Epithelial cell of esophagus (primary cell): ENCODE measurements at regions not wholly inside any gene's neighbourhood (a gene's known extent, or its start where the extent isn't known, plus 50 kb on each side); places are given as distances from the start of the nearest gene placed in this dataset.

ENCODE experiments used
- DNase-seq: peaks from one replicate; pipeline ENCODE4 v3.0.0; 2010; ENCODE audit warnings: low read depth
- H3K4me3 ChIP-seq: 2 replicates; pipeline ENCODE4 v1.5.1; 2011; ENCODE audit warnings: mild to moderate bottlenecking, low read length, control low read depth
- TF ChIP-seq, protein P1 (sequence below): IDR thresholded peaks from 2 replicates; pipeline ENCODE4 v1.5.1; 2011; ENCODE audit warnings: low read depth, mild to moderate bottlenecking, low read length, control low read depth, inconsistent platforms; ENCODE audit not compliant: insufficient read depth; ENCODE audit errors: missing control alignments

DNA sequence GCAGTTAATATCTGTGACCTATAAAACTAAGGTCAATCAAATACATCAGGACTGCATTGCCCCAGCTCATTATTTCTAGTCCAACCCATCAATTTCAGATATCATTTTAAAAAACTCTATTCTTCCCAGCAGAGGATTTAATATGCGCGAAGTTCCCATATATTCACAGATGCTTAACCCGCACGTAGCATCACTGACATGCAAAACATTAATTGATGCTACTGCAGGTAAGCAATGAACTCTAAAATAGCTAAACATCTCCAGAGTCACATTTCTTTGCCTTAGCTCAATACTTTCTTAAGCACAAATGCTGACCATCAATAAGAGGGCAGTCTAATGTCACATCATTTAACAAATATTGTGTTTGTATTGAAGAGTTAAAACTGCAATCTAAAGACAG is 586.6 kb upstream of the CDH18 start:
- TF ChIP-seq, protein P1, sequence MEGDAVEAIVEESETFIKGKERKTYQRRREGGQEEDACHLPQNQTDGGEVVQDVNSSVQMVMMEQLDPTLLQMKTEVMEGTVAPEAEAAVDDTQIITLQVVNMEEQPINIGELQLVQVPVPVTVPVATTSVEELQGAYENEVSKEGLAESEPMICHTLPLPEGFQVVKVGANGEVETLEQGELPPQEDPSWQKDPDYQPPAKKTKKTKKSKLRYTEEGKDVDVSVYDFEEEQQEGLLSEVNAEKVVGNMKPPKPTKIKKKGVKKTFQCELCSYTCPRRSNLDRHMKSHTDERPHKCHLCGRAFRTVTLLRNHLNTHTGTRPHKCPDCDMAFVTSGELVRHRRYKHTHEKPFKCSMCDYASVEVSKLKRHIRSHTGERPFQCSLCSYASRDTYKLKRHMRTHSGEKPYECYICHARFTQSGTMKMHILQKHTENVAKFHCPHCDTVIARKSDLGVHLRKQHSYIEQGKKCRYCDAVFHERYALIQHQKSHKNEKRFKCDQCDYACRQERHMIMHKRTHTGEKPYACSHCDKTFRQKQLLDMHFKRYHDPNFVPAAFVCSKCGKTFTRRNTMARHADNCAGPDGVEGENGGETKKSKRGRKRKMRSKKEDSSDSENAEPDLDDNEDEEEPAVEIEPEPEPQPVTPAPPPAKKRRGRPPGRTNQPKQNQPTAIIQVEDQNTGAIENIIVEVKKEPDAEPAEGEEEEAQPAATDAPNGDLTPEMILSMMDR = no peak
- no peak overlapping the region for H3K4me3 ChIP-seq
- DNase-seq = no peak

- TF ChIP-seq, protein P1 = peak; percentile 3
- DNase-seq = peak; percentile 79
- no peak overlapping the region for H3K4me3 ChIP-seq
Observed at GRCh38 chr5:20572614-20573013, 584.6 kb upstream of the CDH18 start.

DNA sequence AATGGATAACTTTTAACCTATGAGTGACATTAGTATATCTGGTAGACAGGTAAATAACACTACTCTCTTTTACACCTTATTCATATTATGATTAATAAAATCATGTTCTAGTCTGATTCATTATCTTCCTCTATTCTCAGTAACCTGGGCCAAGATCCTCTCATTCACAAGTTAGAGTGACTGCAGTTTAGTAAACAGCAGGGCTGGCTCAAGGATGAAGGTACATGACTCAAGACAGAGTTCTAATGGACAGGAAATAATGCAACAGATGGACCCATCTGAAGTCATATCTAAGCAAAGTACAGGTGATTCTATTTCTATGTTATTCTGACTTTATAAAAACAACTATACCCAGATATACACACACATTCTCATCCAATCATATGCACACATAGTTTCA is 582.5 kb upstream of the CDH18 start:
- TF ChIP-seq, protein P1 = no peak
- peak; percentile 64 for DNase-seq

GRCh38 chr5:20562544-20562943 is 574.5 kb upstream of the CDH18 start:
- no peak overlapping the region for H3K4me3 ChIP-seq
- TF ChIP-seq, protein P1 = no peak
- DNase-seq = no peak

More for the DNA sequence above, 582.5 kb upstream of the CDH18 start:
- no peak overlapping the region for H3K4me3 ChIP-seq

DNA sequence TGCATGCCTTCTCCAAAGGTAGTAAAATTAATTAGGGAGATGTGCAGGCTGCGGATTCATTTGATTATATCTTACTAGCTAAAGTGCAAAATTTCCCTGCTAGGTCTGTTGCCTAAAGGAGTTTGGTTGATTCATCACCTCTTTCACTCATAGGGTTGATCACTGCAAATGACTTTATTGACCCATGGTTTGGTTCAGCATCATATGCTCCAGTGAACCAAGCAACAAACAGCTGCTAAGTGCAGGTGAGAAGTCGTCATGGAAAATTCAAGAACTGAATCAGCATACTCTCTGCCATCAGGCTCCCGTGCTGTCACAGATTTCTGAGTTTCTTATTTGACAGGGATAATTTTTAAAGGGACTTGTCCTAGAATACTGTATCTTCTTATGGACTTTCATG is 571.8 kb upstream of the CDH18 start:
- peak; percentile 31 for DNase-seq
- TF ChIP-seq, protein P1 = no peak
- no peak overlapping the region for H3K4me3 ChIP-seq

DNA sequence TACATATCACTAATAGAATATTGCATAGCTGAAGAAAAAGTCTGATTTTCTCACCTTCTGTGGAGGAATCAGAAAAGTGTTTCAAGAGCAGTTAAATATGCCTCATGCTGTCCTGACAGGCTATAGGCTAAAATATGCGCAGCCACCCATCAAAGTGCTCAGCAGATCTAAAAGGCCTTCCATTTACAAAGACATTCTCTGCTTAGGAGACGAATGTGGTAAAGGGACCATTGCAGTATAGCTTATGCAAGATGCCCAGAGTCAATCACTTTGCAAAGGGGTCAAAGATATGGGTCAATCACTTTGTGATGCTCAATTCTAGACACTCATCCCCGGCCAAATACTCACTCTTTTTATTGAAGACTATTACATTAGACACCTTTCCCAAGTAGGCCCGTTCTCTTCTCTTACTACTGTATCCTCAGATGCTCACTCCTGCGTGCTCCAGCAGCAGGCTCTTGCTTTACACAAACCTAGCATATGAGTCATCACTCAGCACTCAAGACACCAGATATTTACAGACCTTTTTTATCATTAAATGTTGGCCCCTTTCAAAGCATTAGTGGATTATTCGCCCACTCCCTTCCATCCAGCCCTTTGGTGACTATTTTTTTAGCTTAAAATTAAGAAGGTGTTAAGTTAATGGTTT is 568.2 kb upstream of the CDH18 start:
- no peak overlapping the region for H3K4me3 ChIP-seq
- peak; percentile 52 for DNase-seq
- TF ChIP-seq, protein P1 = no peak

DNA sequence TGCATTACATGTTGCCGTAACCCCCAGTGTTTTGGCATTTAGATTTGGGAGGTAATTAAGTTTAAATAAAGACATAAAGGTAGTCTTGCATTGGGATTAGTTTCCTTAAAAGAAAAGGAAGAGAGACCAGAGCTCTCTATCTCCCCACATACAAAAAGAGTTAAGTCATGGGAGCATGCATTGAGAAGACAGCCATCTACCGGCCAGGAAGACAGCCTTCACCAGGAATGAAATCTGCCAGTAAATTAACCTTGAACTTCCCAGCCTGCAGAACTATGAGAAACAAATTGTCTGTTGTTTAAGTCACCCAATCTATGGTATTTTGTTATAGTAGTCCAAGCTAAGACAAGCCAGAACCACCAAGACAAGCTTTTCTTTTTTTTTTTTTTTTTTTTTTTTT is 567.0 kb upstream of the CDH18 start:
- TF ChIP-seq, protein P1 = peak; percentile 27
- peak; percentile 2 for DNase-seq
- H3K4me3 ChIP-seq = no peak overlapping the region
